ENCODE measurements at regions not wholly inside any gene's neighbourhood (a gene's known extent, or its start where the extent isn't known, plus 50 kb on each side); places are given as distances from the start of the nearest gene placed in this dataset.

DNA sequence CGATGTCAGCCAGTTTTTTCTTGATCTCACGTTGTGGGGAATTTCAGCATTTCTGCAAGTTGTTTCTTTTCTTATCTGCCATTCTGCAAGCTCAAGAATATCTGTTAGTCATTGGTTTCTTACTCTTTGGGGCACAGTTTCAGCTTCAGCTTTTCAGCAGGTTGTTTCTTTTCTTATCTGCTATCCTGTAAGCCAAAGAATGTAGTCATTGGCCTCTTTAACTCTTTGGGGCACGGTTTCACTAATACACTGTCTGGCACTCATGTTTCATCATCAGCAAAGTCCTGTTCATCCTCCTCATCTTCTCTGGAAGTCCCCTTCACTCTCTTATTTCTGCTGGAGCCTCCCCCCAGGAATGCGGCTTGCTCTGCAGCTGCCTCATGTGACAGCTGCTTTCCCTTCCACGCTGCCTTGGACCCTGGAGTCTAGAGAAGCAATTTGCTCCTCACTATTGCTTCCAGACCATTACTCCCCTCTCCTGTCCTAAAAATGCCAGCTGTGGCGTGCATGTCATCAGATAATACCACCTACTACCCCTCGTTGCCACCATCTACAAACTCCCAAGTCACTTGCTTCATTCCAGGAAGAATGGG is 67.0 kb upstream of the CACNA1E start:
- DNase-seq: no peak
- H3K36me3 Mint-ChIP-seq (ENCODE audit: low read depth): no peaks in the 10 kb centered on the region
- no peaks in the 10 kb centered on the region for H3K27me3 Mint-ChIP-seq
- H3K27ac Mint-ChIP-seq: no peak overlapping the region
- H3K9me3 Mint-ChIP-seq: no peaks in the 10 kb centered on the region
- H3K4me1 Mint-ChIP-seq: no peaks in the 10 kb centered on the region
- no peak overlapping the region for H3K4me3 Mint-ChIP-seq
- intact Hi-C loops (cut with micrococcal nuclease): no loop called here

DNA sequence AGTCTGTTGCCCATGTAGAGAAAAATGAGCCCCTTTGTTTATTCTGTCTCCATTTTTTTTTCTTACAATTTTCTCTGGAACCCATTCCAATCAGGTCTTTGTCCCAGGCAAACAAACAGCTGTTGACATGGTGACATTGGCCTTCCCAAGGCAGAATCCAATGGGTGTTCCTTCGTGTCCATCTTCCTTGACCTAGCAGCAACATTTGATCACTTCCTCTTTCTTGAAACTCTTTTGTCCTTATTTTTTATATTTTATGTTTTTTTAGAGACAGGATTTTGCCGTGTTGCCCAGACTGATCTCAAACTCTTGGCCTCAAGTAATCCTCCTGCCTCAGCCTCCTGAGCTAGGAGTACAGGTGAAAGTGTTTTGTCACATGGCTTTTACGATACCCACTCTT is 65.4 kb upstream of the CACNA1E start:
- no peaks in the 10 kb centered on the region for H3K36me3 Mint-ChIP-seq (ENCODE audit: low read depth)
- H3K27me3 Mint-ChIP-seq: no peaks in the 10 kb centered on the region
- no peak overlapping the region for H3K4me3 Mint-ChIP-seq
- intact Hi-C loops (cut with micrococcal nuclease): no loop called here
- no peaks in the 10 kb centered on the region for H3K9me3 Mint-ChIP-seq
- DNase-seq: no peak
- H3K4me1 Mint-ChIP-seq: no peaks in the 10 kb centered on the region
- H3K27ac Mint-ChIP-seq: no peak overlapping the region

- Mint-ChIP-seq H3K9me3 (no peaks in the 10 kb centered on the region), H3K27ac (no peak overlapping the region), H3K27me3 (peaks cover 23% of the 10 kb centered on the region), H3K4me1 (peaks cover 4% of the 10 kb centered on the region), H3K4me3 (no peak overlapping the region), H3K36me3 (ENCODE audit: low read depth) (no peaks in the 10 kb centered on the region)
- intact Hi-C loops (cut with micrococcal nuclease): loop anchor here (5.0 kb wide), 1 partner anchor 46 kb away; no protein-coding TSS in a partner anchor
- DNase-seq: peak; percentile 84
These were observed 59.9 kb upstream of the CACNA1E start for GRCh38 chr1:181423301-181423918.

DNA sequence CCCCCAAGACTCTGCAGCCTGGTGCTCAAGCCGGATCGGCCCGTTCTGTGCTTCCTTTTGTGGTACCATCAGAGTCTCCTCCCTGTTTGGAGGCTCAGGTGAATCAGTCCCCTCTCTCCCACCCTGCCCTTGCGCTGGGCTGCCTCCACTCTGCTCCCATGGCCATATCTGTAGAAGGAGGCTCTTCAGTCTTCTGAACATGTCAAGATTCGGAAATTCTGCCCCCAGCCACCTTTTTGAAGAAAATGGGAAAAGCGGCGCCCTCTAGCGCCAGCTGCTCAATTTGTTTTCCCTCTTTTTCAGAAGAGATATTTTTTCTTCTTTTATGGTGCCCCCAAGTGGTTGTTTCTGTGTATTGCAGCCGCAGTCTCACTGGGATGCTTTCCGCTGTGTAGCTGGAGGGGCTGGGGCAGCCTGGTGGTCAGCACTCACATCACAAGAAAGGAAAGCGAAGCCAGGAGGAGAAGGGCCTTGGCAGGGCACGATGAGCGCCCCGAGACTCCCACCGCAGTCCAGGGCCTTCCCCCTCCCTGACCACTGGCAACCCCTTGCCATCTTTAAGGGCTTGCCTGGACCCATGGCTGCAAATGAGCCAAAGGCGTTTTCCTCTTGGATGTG is 58.4 kb upstream of the CACNA1E start:
- Mint-ChIP-seq H3K4me1 (peaks cover 4% of the 10 kb centered on the region), H3K27me3 (peaks cover 25% of the 10 kb centered on the region), H3K27ac (no peak overlapping the region), H3K4me3 (peak overlapping the region; percentile 50), H3K9me3 (no peaks in the 10 kb centered on the region), H3K36me3 (ENCODE audit: low read depth) (no peaks in the 10 kb centered on the region)
- intact Hi-C loops (cut with micrococcal nuclease): loop anchor here (1.0 to 5.0 kb wide), 3 partner anchors 48 to 235 kb away; no protein-coding TSS in a partner anchor
- peak; percentile 93 for DNase-seq

DNA sequence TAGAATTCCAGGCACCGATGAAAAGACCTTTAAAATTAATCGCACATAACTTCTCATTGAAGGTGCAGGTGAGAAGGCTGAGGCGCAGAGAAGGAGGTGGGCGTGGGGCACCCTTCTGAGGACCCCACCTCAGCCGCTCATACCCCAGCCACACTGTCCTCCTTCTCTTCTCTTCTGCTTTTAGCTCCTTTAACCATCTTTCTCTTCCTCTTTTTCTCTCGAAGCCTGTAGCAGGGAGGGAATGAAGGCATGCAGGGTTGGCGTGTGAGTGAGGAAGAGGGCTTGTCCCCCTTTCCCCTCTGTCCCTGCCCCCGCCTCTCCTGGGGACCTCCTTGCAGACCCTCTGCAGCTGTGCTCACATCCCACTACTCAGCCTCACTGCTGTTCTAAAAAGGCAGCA is 57.8 kb upstream of the CACNA1E start:
- no peaks in the 10 kb centered on the region for H3K9me3 Mint-ChIP-seq

GRCh38 chr1:181429462-181429861 is 53.9 kb upstream of the CACNA1E start:
- peaks cover 4% of the 10 kb centered on the region for H3K4me1 Mint-ChIP-seq
- no peak for DNase-seq
- H3K4me3 Mint-ChIP-seq: no peak overlapping the region
- no peak overlapping the region for H3K27ac Mint-ChIP-seq
- intact Hi-C loops (cut with micrococcal nuclease): loop anchor here (5.0 kb wide), 1 partner anchor 117 kb away; no protein-coding TSS in a partner anchor
- H3K9me3 Mint-ChIP-seq: no peaks in the 10 kb centered on the region
- H3K27me3 Mint-ChIP-seq: peaks cover 35% of the 10 kb centered on the region
- no peaks in the 10 kb centered on the region for H3K36me3 Mint-ChIP-seq (ENCODE audit: low read depth)

More for the DNA sequence above, 57.8 kb upstream of the CACNA1E start:
- DNase-seq: no peak
- H3K27me3 Mint-ChIP-seq: peaks cover 25% of the 10 kb centered on the region
- no peaks in the 10 kb centered on the region for H3K36me3 Mint-ChIP-seq (ENCODE audit: low read depth)
- no peak overlapping the region for H3K4me3 Mint-ChIP-seq
- H3K4me1 Mint-ChIP-seq: peaks cover 4% of the 10 kb centered on the region
- intact Hi-C loops (cut with micrococcal nuclease): loop anchor here (1.0 to 5.0 kb wide), 2 partner anchors 113 to 235 kb away; no protein-coding TSS in a partner anchor
- H3K27ac Mint-ChIP-seq: no peak overlapping the region

GRCh38 chr1:181430015-181430885 is 53.1 kb upstream of the CACNA1E start:
- DNase-seq: no peak
- intact Hi-C loops (cut with micrococcal nuclease): no loop called here
- Mint-ChIP-seq H3K36me3 (ENCODE audit: low read depth) (no peaks in the 10 kb centered on the region), H3K27me3 (peaks cover 37% of the 10 kb centered on the region), H3K4me3 (no peak overlapping the region), H3K9me3 (no peaks in the 10 kb centered on the region), H3K4me1 (no peaks in the 10 kb centered on the region), H3K27ac (no peak overlapping the region)

Data from activated CD4-positive, alpha-beta T cell treated with anti-CD3 and anti-CD28 coated beads, Interleukin-2, amount 10 ng/mL, durations not matched to agents 24 days and 14 days (primary cell).